Astrocyte (in vitro differentiated cells and primary cell): ENCODE measurements at regions not wholly inside any gene's neighbourhood (a gene's known extent, or its start where the extent isn't known, plus 50 kb on each side); places are given as distances from the start of the nearest gene placed in this dataset.

Experiments
- DNase-seq: peaks from one replicate; pipeline ENCODE4 v3.0.0-alpha.2; 2010; ENCODE audit warnings: low read depth
- FAIRE-seq: peaks from 2 replicates; lab custom pipeline; 2011; peaks lifted over from hg19 to GRCh38; lab: Jason Lieb, UNC
- H2AFZ ChIP-seq: 2 replicates; pipeline ENCODE4 v1.6.0; 2012; ENCODE audit warnings: low read depth, low read length, inconsistent platforms
- H3K27ac ChIP-seq: 2 replicates; pipeline ENCODE4 v1.5.1; 2011; ENCODE audit warnings: low read depth, low read length, inconsistent platforms
- H3K27me3 ChIP-seq: 2 replicates; pipeline ENCODE4 v1.6.0; 2011; ENCODE audit warnings: low read length, inconsistent platforms; ENCODE audit not compliant: insufficient read depth
- H3K36me3 ChIP-seq: 2 replicates; pipeline ENCODE4 v1.5.1; 2011; ENCODE audit warnings: low read length, inconsistent platforms; ENCODE audit not compliant: insufficient read depth
- H3K4me1 ChIP-seq: 2 replicates; pipeline ENCODE4 v1.5.1; 2011; ENCODE audit warnings: low read length, inconsistent platforms; ENCODE audit not compliant: insufficient read depth
- H3K4me2 ChIP-seq: 2 replicates; pipeline ENCODE4 v1.6.0; 2012; ENCODE audit warnings: low read length, inconsistent platforms
- H3K4me3 ChIP-seq: 2 replicates; pipeline ENCODE4 v1.5.1; 2011; ENCODE audit warnings: low read depth, mild to moderate bottlenecking, low read length, inconsistent platforms; ENCODE audit not compliant: insufficient read depth
- H3K79me2 ChIP-seq: 2 replicates; pipeline ENCODE4 v1.6.0; 2012; ENCODE audit warnings: mild to moderate bottlenecking, low read length, inconsistent platforms; ENCODE audit not compliant: insufficient read depth
- H3K9ac ChIP-seq: 2 replicates; pipeline ENCODE4 v1.6.0; 2012; ENCODE audit warnings: mild to moderate bottlenecking, low read length, inconsistent platforms
- H3K9me3 ChIP-seq: 2 replicates; pipeline ENCODE4 v1.5.1; 2012; ENCODE audit warnings: low read depth, mild to moderate bottlenecking, low read length, inconsistent platforms; ENCODE audit not compliant: insufficient read depth
- H4K20me1 ChIP-seq: 2 replicates; pipeline ENCODE4 v1.6.0; 2012; ENCODE audit warnings: low read length, inconsistent platforms; ENCODE audit not compliant: insufficient read depth
- H3K27ac Mint-ChIP-seq: one replicate; pipeline ENCODE4 v1.8.0; 2021; ENCODE audit warnings: mild to moderate bottlenecking, mixed read lengths; ENCODE audit not compliant: unreplicated experiment
- H3K27me3 Mint-ChIP-seq: one replicate; pipeline ENCODE4 v1.8.0; 2021; ENCODE audit warnings: low read depth, mixed read lengths; ENCODE audit not compliant: unreplicated experiment
- H3K36me3 Mint-ChIP-seq: one replicate; pipeline ENCODE4 v1.8.0; 2021; ENCODE audit warnings: low read depth, mixed read lengths; ENCODE audit not compliant: unreplicated experiment
- H3K4me1 Mint-ChIP-seq: one replicate; pipeline ENCODE4 v1.8.0; 2021; ENCODE audit warnings: low read depth, mixed read lengths; ENCODE audit not compliant: unreplicated experiment
- H3K4me3 Mint-ChIP-seq: one replicate; pipeline ENCODE4 v1.8.0; 2021; ENCODE audit warnings: mild to moderate bottlenecking, moderate library complexity, mixed read lengths; ENCODE audit not compliant: unreplicated experiment
- H3K9me3 Mint-ChIP-seq: one replicate; pipeline ENCODE4 v1.8.0; 2021; ENCODE audit warnings: mild to moderate bottlenecking, mixed read lengths; ENCODE audit not compliant: unreplicated experiment
- EZH2 ChIP-seq: IDR thresholded peaks from 2 replicates; pipeline ENCODE4 v1.6.1; 2012; ENCODE audit warnings: mild to moderate bottlenecking, low read length, inconsistent platforms; ENCODE audit not compliant: insufficient read depth
- TF ChIP-seq, protein P1 (sequence below): IDR thresholded peaks from 2 replicates; pipeline ENCODE4 v1.5.1; 2011; ENCODE audit warnings: low read depth, mild to moderate bottlenecking, inconsistent platforms, low read length, moderate library complexity; ENCODE audit not compliant: insufficient read depth

DNA sequence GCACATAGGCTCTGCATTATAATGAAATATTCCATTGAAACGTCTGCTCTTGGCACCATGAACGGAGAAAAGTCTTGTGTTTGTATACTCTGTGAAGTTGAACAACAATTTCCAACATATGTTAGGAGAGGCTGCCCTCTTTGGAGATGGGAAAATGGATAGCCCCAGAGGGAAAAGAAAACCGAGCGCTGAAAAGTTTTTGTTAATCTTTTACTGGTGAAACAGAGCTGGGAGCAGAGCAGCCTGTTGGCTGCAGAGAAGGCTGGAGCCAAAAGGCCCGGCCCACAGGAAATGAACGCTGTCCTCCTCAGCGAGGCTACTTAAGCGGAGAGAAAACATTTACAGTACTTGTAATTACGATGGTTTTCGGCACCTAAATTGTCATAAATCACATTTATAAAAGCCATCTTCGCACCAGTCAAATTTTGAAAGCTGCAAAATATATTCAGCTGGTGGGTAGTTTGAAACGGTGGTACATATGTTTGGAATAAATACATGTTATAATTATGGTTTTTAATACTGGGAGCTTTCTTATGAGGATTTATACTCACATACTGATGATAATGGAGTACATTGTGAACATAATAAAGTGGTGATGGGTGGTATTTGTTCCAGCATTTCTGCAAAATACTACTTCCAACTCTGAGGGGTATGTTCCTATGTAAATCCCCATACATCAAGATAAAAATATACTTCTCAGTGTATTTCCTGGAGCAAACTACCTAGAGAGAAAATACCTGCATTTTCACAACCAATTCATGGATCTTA is 129.6 kb upstream of the CNTLN start:
- peak overlapping the region; percentile 32 for H3K4me3 ChIP-seq
- DNase-seq (peak; percentile 20), FAIRE-seq (no peak)
- H3K4me1 ChIP-seq, result no peaks in the 10 kb centered on the region
- no peaks in the 10 kb centered on the region for H3K79me2 ChIP-seq
- peak overlapping the region; percentile 72 for H3K4me2 ChIP-seq
- no peak for TF ChIP-seq EZH2
- TF ChIP-seq, protein P1, sequence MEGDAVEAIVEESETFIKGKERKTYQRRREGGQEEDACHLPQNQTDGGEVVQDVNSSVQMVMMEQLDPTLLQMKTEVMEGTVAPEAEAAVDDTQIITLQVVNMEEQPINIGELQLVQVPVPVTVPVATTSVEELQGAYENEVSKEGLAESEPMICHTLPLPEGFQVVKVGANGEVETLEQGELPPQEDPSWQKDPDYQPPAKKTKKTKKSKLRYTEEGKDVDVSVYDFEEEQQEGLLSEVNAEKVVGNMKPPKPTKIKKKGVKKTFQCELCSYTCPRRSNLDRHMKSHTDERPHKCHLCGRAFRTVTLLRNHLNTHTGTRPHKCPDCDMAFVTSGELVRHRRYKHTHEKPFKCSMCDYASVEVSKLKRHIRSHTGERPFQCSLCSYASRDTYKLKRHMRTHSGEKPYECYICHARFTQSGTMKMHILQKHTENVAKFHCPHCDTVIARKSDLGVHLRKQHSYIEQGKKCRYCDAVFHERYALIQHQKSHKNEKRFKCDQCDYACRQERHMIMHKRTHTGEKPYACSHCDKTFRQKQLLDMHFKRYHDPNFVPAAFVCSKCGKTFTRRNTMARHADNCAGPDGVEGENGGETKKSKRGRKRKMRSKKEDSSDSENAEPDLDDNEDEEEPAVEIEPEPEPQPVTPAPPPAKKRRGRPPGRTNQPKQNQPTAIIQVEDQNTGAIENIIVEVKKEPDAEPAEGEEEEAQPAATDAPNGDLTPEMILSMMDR, result no peak
- no peaks in the 10 kb centered on the region for H4K20me1 ChIP-seq
- no peaks in the 10 kb centered on the region for H3K9me3 ChIP-seq
- H3K9ac ChIP-seq, result peak overlapping the region; percentile 23
- Mint-ChIP-seq H3K27me3 (no peaks in the 10 kb centered on the region), H3K4me1 (peaks cover 7% of the 10 kb centered on the region), H3K4me3 (no peak overlapping the region), H3K9me3 (peaks cover 3% of the 10 kb centered on the region), H3K27ac (peak overlapping the region; percentile 29), H3K36me3 (no peaks in the 10 kb centered on the region)
- no peak overlapping the region for H3K27ac ChIP-seq
- peak overlapping the region; percentile 55 for H2AFZ ChIP-seq
- H3K36me3 ChIP-seq, result no peaks in the 10 kb centered on the region
- H3K27me3 ChIP-seq, result no peaks in the 10 kb centered on the region

DNA sequence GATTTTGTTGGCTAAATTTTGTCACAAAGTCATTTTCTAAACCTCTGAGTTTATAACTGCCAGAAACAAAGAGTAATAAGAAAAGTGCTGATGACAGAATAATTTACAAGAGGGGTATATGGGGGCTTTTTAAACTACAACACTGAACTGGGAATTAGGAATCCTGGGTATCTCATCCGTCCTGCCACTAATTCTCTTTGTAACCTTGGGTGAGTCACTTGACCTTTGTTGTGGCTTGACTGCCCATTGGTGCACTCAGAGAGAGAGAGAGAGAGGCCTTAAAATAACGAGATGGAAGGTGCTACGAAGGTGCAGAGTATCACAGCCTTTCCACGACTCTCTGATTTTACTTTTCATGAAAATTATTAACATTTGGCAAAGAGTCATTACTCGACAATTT is 130.3 kb upstream of the CNTLN start:
- FAIRE-seq (no peak), DNase-seq (peak; percentile 14)
- H3K4me1 ChIP-seq, result no peaks in the 10 kb centered on the region
- H3K27me3 ChIP-seq, result no peaks in the 10 kb centered on the region
- no peak overlapping the region for H2AFZ ChIP-seq
- no peaks in the 10 kb centered on the region for H3K27me3 Mint-ChIP-seq
- H3K36me3 Mint-ChIP-seq, result no peaks in the 10 kb centered on the region
- peak overlapping the region; percentile 72 for H3K4me2 ChIP-seq
- H3K4me3 Mint-ChIP-seq, result no peak overlapping the region
- no peak overlapping the region for H3K9ac ChIP-seq
- H3K36me3 ChIP-seq, result no peaks in the 10 kb centered on the region
- peaks cover 7% of the 10 kb centered on the region for H3K4me1 Mint-ChIP-seq
- H3K4me3 ChIP-seq, result no peak overlapping the region
- H3K27ac Mint-ChIP-seq, result no peak overlapping the region
- peaks cover 6% of the 10 kb centered on the region for H3K9me3 Mint-ChIP-seq
- no peak for TF ChIP-seq EZH2
- TF ChIP-seq, protein P1, result no peak
- no peaks in the 10 kb centered on the region for H4K20me1 ChIP-seq
- H3K9me3 ChIP-seq, result no peaks in the 10 kb centered on the region
- no peaks in the 10 kb centered on the region for H3K79me2 ChIP-seq
- no peak overlapping the region for H3K27ac ChIP-seq
